ENCODE measurements at regions not wholly inside any gene's neighbourhood (a gene's known extent, or its start where the extent isn't known, plus 50 kb on each side); places are given as distances from the start of the nearest gene placed in this dataset.

DNA sequence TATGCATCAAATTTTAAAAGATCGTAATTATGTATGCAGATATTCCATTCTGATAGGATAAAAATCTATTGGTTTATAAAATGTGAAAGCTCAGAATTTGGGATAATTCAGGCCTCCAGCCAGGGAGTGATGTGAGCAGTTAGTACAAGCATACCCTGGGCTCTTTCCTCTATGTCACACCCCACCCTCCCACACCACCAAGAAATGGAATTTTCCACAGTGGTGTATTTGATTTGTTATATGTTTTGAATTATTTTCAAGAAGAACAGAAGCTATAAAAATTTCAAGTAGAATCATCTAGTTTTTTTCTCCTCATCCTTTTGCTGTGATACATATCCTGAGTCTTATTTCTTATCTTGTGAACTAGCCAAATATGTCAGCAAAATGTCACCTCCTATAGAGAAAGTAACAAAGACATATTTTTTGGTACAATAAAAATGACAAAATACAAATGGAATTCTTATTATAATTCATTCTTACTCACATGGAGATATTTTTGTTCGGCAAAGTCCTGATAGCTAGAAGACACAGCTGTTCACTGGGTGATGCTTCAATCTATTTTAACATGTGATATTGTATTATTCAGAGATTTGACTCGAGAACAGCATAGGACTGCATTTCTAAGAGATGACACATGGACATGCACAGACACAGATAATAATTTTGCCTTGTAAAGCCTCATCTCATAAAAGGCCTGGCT, 61.2 kb upstream of the FRY start:
- TF ChIP-seq, protein P1, sequence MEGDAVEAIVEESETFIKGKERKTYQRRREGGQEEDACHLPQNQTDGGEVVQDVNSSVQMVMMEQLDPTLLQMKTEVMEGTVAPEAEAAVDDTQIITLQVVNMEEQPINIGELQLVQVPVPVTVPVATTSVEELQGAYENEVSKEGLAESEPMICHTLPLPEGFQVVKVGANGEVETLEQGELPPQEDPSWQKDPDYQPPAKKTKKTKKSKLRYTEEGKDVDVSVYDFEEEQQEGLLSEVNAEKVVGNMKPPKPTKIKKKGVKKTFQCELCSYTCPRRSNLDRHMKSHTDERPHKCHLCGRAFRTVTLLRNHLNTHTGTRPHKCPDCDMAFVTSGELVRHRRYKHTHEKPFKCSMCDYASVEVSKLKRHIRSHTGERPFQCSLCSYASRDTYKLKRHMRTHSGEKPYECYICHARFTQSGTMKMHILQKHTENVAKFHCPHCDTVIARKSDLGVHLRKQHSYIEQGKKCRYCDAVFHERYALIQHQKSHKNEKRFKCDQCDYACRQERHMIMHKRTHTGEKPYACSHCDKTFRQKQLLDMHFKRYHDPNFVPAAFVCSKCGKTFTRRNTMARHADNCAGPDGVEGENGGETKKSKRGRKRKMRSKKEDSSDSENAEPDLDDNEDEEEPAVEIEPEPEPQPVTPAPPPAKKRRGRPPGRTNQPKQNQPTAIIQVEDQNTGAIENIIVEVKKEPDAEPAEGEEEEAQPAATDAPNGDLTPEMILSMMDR (optimal IDR thresholded peaks at IDR 0.05 in 1 of 3, IDR thresholded peaks at IDR 0.05 in 1 of 3, conservative IDR thresholded peaks at IDR 0.05 in 1 of 3; ENCODE audit: extremely low read depth in 1 of 3, insufficient read depth in 2 of 3, low read length in 3 of 3) = no peak
- TF ChIP-seq EZH2 (IDR thresholded peaks at IDR 0.05; ENCODE audit: low read length) = no peak
